HepG2 (cell line): ENCODE measurements at regions not wholly inside any gene's neighbourhood (a gene's known extent, or its start where the extent isn't known, plus 50 kb on each side); places are given as distances from the start of the nearest gene placed in this dataset.

ENCODE experiments used
- DPF2 ChIP-seq: sonication (generic); formaldehyde crosslinking; IDR thresholded peaks from 2 replicates; pipeline ENCODE4 v1.4.0; 2020; ENCODE audit warnings: mild to moderate bottlenecking, low read depth, missing genetic modification reagents, borderline replicate concordance
- HMG20B ChIP-seq: conservative IDR thresholded peaks from 2 replicates; pipeline ENCODE4 v1.6.1; 2016; ENCODE audit warnings: missing genetic modification reagents, missing compliant biosample characterization
- HNF1A ChIP-seq, 2 experiments: sonication (generic) in 1 of 2; formaldehyde crosslinking in 1 of 2; IDR thresholded peaks; 2 replicates each; pipeline versions ENCODE4 v1.4.0 to v1.6.1; 2016 to 2020; ENCODE audit warnings: borderline replicate concordance in 1 of 2, low read depth in 1 of 2, mild to moderate bottlenecking in 1 of 2, missing genetic modification reagents in 1 of 2
- KLF9 ChIP-seq: IDR thresholded peaks from 2 replicates; pipeline ENCODE4 v1.6.1; 2016; ENCODE audit warnings: low read depth
- PHF5A ChIP-seq: IDR thresholded peaks from one replicate; pipeline ENCODE4 v1.6.1; 2018; ENCODE audit warnings: low read depth, missing genetic modification reagents; ENCODE audit not compliant: unreplicated experiment
- REST ChIP-seq, 2 experiments: IDR thresholded peaks; 2 replicates each; pipeline ENCODE4 v1.6.1; 2011 to 2012; ENCODE audit warnings: low read length in 2 of 2, borderline replicate concordance in 1 of 2, low read depth in 1 of 2, mild to moderate bottlenecking in 1 of 2, moderate library complexity in 1 of 2
- SP1 ChIP-seq, 2 experiments: fragments of 450-650 bp in 1 of 2; sonication (generic) in 1 of 2; formaldehyde crosslinking in 1 of 2; IDR thresholded peaks; 2 replicates each; pipeline versions ENCODE4 v1.4.0 to v1.6.1; 2016 to 2020; ENCODE audit warnings: missing genetic modification reagents in 1 of 2
- TCF7 ChIP-seq: sonication (generic); IDR thresholded peaks from 2 replicates; pipeline ENCODE4 v1.6.1; 2016; ENCODE audit warnings: antibody characterized with exemption, low read depth
- ZBTB8A ChIP-seq: sonication (generic); formaldehyde crosslinking; IDR thresholded peaks from 2 replicates; pipeline ENCODE4 v1.4.0; 2020; ENCODE audit warnings: mild to moderate bottlenecking, low read depth, missing genetic modification reagents, borderline replicate concordance
- ZNF256 ChIP-seq: sonication (generic); formaldehyde crosslinking; conservative IDR thresholded peaks from 2 replicates; pipeline ENCODE4 v1.4.0; 2020; ENCODE audit warnings: missing genetic modification reagents
- ZNF337 ChIP-seq: sonication (generic); formaldehyde crosslinking; IDR thresholded peaks from 2 replicates; pipeline ENCODE4 v1.5.1; 2020; ENCODE audit warnings: missing genetic modification reagents, low read depth, mild to moderate bottlenecking, borderline replicate concordance
- ZNF800 ChIP-seq: sonication (generic); formaldehyde crosslinking; IDR thresholded peaks from 2 replicates; pipeline ENCODE4 v1.4.0; 2020; ENCODE audit warnings: missing genetic modification reagents
- TF ChIP-seq, protein P1 (sequence below): sonication (generic); formaldehyde crosslinking; IDR thresholded peaks from 2 replicates; pipeline ENCODE4 v1.5.0; 2020; ENCODE audit warnings: mild to moderate bottlenecking, missing genetic modification reagents, moderate library complexity
- TF ChIP-seq, protein P2 (sequence below): sonication (generic); formaldehyde crosslinking; conservative IDR thresholded peaks from 2 replicates; pipeline ENCODE4 v1.4.0; 2020; ENCODE audit warnings: missing genetic modification reagents

DNA sequence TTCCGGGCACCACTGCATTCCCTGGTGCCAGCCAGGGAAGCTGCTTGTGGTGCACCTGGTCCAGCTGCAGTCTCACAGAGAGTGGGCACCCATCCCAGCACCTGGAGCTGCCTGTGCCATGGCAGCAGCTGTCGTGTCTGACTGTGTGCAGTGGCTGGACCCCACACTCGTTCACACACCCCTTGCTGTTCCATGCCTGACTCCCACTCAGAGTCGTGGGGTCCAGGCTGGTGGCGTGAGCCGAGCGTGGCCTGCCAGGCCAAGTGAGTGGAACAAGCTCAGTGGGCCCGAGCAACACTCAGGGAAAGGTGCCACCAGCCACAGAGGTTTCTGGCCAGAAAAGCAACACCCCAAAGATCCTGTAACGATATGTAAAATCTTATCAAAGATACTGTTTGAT lies 97.2 kb upstream of the KCNK1 start:
- no peak for TF ChIP-seq TCF7
- no peak for TF ChIP-seq REST (IDR thresholded peaks at IDR 0.05; ENCODE audit: borderline replicate concordance in 1 of 2, low read depth in 1 of 2, low read length in 2 of 2)
- no peak for TF ChIP-seq HMG20B (CRISPR knock-in tag)
- no peak for TF ChIP-seq PHF5A
- TF ChIP-seq SP1 (IDR thresholded peaks at IDR 0.05) = no peak
- no peak for TF ChIP-seq SP1 (CRISPR knock-in tag; IDR thresholded peaks at IDR 0.05)
- TF ChIP-seq, protein P1, sequence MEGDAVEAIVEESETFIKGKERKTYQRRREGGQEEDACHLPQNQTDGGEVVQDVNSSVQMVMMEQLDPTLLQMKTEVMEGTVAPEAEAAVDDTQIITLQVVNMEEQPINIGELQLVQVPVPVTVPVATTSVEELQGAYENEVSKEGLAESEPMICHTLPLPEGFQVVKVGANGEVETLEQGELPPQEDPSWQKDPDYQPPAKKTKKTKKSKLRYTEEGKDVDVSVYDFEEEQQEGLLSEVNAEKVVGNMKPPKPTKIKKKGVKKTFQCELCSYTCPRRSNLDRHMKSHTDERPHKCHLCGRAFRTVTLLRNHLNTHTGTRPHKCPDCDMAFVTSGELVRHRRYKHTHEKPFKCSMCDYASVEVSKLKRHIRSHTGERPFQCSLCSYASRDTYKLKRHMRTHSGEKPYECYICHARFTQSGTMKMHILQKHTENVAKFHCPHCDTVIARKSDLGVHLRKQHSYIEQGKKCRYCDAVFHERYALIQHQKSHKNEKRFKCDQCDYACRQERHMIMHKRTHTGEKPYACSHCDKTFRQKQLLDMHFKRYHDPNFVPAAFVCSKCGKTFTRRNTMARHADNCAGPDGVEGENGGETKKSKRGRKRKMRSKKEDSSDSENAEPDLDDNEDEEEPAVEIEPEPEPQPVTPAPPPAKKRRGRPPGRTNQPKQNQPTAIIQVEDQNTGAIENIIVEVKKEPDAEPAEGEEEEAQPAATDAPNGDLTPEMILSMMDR (CRISPR knock-in tag) = no peak
- TF ChIP-seq ZNF256 (CRISPR knock-in tag) = no peak
- no peak for TF ChIP-seq KLF9 (CRISPR knock-in tag)
- no peak for TF ChIP-seq ZBTB8A
- TF ChIP-seq ZNF337 (CRISPR knock-in tag) = no peak
- no peak for TF ChIP-seq HNF1A (IDR thresholded peaks at IDR 0.05; ENCODE audit: low read depth)
- TF ChIP-seq HNF1A (CRISPR knock-in tag; IDR thresholded peaks at IDR 0.05; ENCODE audit: borderline replicate concordance) = no peak
- no peak for TF ChIP-seq DPF2 (CRISPR knock-in tag)
- TF ChIP-seq ZNF800 (CRISPR knock-in tag) = no peak
- TF ChIP-seq, protein P2, sequence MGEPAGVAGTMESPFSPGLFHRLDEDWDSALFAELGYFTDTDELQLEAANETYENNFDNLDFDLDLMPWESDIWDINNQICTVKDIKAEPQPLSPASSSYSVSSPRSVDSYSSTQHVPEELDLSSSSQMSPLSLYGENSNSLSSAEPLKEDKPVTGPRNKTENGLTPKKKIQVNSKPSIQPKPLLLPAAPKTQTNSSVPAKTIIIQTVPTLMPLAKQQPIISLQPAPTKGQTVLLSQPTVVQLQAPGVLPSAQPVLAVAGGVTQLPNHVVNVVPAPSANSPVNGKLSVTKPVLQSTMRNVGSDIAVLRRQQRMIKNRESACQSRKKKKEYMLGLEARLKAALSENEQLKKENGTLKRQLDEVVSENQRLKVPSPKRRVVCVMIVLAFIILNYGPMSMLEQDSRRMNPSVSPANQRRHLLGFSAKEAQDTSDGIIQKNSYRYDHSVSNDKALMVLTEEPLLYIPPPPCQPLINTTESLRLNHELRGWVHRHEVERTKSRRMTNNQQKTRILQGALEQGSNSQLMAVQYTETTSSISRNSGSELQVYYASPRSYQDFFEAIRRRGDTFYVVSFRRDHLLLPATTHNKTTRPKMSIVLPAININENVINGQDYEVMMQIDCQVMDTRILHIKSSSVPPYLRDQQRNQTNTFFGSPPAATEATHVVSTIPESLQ (CRISPR knock-in tag) = no peak
